BLaER1 treated with 17β-estradiol and CSF1 and Interleukin-3, amounts not matched to agents 10 nM and 100 nM (cell line): ENCODE measurements at regions not wholly inside any gene's neighbourhood (a gene's known extent, or its start where the extent isn't known, plus 50 kb on each side); places are given as distances from the start of the nearest gene placed in this dataset.

Experiments
- H3K27ac ChIP-seq, 11 experiments: shearing (Covaris generic); formaldehyde crosslinking; 2 replicates each; pipeline ENCODE4 v1.8.1; 2022
- H3K27me3 ChIP-seq, 11 experiments: shearing (Covaris generic); formaldehyde crosslinking; 2 replicates each; pipeline ENCODE4 v1.8.1; 2022
- H3K36me3 ChIP-seq, 11 experiments: shearing (Covaris generic); formaldehyde crosslinking; 2 replicates each; pipeline ENCODE4 v1.8.1; 2022
- H3K4me1 ChIP-seq, 10 experiments: shearing (Covaris generic); formaldehyde crosslinking; 2 replicates each; pipeline ENCODE4 v1.8.1; 2022
- H3K4me2 ChIP-seq, 11 experiments: shearing (Covaris generic); formaldehyde crosslinking; 2 replicates each; pipeline ENCODE4 v1.8.1; 2022
- H3K4me3 ChIP-seq, 10 experiments: shearing (Covaris generic); formaldehyde crosslinking; 2 replicates each; pipeline ENCODE4 v1.8.1; 2022
- H3K9ac ChIP-seq, 11 experiments: shearing (Covaris generic); formaldehyde crosslinking; 2 replicates each; pipeline ENCODE4 v1.8.1; 2022
- H3K9me3 ChIP-seq, 11 experiments: shearing (Covaris generic); formaldehyde crosslinking; replicated peaks in 1 of 11; 2 replicates each; pipeline ENCODE4 v1.8.1; 2022
- H4K20me1 ChIP-seq, 11 experiments: shearing (Covaris generic); formaldehyde crosslinking; 2 replicates each; pipeline ENCODE4 v1.8.1; 2022
- Cebpa-rat ChIP-seq, 11 experiments: shearing (Covaris generic); IDR thresholded peaks; 2 replicates each; pipeline ENCODE4 v1.8.1; 2022

DNA sequence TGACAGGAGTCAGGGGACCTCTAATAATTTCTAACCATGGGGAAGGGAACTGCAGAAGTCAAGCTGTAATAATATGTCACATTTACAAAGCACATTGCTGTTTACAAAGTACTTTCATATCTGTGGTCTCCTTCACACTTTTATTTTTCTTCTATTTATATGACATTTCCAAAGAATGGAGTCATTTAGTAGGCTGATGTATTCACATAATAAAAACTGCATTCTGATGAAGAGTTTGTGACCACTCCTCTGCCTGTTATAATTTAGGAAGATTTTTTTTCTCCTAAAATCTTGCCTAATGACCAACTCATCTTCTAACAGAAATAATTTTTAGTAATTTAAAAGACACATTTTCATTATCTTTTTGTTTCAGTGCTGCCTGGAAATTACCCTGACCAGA is 272.2 kb upstream of the VEPH1 start:
- Histone ChIP-seq H3K27me3 (no peaks in the 10 kb centered on the region), H3K36me3 (no peaks in the 10 kb centered on the region), H3K27ac (no peak overlapping the region), H3K4me2 (no peak overlapping the region), H4K20me1 (no peaks in the 10 kb centered on the region), H3K4me1 (no peaks in the 10 kb centered on the region), H3K9ac (no peak overlapping the region), H3K9me3 (no peaks in the 10 kb centered on the region; a peak in 1 of 22 replicates), H3K4me3 (no peak overlapping the region)
- no peak for TF ChIP-seq Cebpa-rat (IDR thresholded peaks at IDR 0.05)

DNA sequence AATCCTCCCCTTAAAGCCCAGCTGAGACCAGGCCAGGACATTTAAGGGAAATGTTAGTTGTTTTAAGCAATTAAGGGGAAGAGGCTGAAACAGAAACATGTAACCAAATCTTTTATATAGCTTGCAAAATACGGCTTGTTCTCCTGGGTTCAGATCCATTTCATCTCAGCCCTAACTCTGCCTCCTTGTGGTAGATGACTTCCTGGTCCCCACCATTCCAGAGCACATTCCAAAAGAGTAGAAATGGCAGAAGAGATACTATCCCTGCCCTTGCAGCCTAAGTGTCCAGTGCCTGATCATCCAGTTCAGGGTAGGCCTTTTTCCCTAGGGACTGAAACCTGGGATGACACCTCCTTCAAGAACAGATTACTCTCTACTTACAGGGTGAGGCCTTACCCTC is 266.2 kb upstream of the VEPH1 start:
- Histone ChIP-seq H3K4me1 (no peaks in the 10 kb centered on the region), H4K20me1 (no peaks in the 10 kb centered on the region), H3K9ac (no peak overlapping the region), H3K4me3 (no peak overlapping the region), H3K4me2 (no peak overlapping the region), H3K9me3 (no peaks in the 10 kb centered on the region), H3K27me3 (no peaks in the 10 kb centered on the region), H3K36me3 (no peaks in the 10 kb centered on the region), H3K27ac (no peak overlapping the region)
- no peak for TF ChIP-seq Cebpa-rat (IDR thresholded peaks at IDR 0.05)

DNA sequence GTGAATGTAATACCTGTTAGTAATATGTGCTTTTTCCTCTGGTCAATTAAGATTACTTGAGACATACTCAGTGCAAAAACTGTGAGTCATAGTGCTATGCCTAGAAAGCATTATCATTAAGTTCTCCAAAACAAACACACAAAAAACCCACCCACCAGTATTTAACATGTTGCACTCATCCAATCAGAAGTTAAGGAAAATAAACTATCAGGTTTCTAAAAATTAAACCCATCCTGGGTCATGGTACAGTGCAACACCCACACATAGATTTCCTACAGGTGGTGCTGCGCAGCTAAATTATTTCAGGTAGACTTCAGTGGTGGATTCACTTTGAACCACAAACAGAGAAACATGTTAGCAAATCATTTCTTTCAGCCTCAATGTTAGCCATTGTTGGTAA is 264.4 kb upstream of the VEPH1 start:
- no peak for TF ChIP-seq Cebpa-rat (IDR thresholded peaks at IDR 0.05)

DNA sequence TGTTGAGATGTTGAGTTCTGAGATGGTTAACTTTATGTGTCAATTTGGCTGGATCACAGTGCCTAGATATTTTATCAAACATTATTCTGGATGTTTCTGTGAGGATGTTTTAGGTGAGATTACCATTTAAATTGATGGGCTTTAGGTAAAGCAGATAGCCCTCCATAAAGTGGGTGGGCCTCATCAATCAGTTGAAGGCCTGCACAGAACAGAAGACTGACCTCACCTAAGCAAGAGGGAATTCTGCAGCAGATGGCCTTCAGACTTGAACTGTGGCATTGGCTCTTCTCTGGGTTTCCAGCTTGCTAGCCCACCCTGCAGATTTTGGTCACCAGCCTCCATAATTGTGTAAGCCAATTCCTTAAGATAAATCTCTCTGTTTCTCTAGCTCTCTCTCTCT is 260.4 kb upstream of the VEPH1 start:
- H3K4me3 ChIP-seq, result no peak overlapping the region
- H3K27ac ChIP-seq, result no peak overlapping the region
- no peak overlapping the region for H3K9ac ChIP-seq
- H4K20me1 ChIP-seq, result no peaks in the 10 kb centered on the region
- TF ChIP-seq Cebpa-rat (IDR thresholded peaks at IDR 0.05), result no peak
- H3K4me1 ChIP-seq, result no peaks in the 10 kb centered on the region
- no peaks in the 10 kb centered on the region for H3K27me3 ChIP-seq
- no peaks in the 10 kb centered on the region for H3K9me3 ChIP-seq
- no peaks in the 10 kb centered on the region for H3K36me3 ChIP-seq
- no peak overlapping the region for H3K4me2 ChIP-seq

More for the DNA sequence above, 264.4 kb upstream of the VEPH1 start:
- no peak overlapping the region for H3K4me2 ChIP-seq
- no peak overlapping the region for H3K4me3 ChIP-seq
- no peaks in the 10 kb centered on the region for H3K27me3 ChIP-seq
- H3K4me1 ChIP-seq, result no peaks in the 10 kb centered on the region
- no peaks in the 10 kb centered on the region for H3K9me3 ChIP-seq
- H3K9ac ChIP-seq, result no peak overlapping the region
- H4K20me1 ChIP-seq, result no peaks in the 10 kb centered on the region
- no peak overlapping the region for H3K27ac ChIP-seq
- no peaks in the 10 kb centered on the region for H3K36me3 ChIP-seq

DNA sequence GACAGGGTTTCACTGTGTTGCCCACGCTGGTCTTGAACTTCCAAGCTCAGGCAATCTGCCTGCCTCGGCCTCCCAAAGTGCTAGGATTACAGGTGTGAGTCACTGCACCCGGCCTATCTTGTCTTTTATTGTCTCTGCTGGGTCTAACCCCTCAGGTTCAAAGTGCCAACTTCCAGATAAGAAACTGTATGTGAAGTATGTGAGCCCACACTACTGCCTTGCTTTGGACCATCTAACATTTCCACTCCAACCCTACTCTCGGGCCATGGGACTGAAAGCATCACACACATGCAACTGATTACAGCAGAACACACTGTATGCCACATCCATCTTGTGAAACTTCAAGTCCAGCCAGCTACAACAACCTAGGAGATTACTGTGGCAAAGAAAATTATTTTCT is 256.1 kb upstream of the VEPH1 start:
- no peak for TF ChIP-seq Cebpa-rat (IDR thresholded peaks at IDR 0.05)
- no peaks in the 10 kb centered on the region for H3K9me3 ChIP-seq
- no peak overlapping the region for H3K4me3 ChIP-seq
- no peaks in the 10 kb centered on the region for H3K4me1 ChIP-seq
- H3K4me2 ChIP-seq, result no peak overlapping the region
- no peaks in the 10 kb centered on the region for H3K36me3 ChIP-seq
- H3K9ac ChIP-seq, result no peak overlapping the region
- no peak overlapping the region for H3K27ac ChIP-seq
- no peaks in the 10 kb centered on the region for H4K20me1 ChIP-seq
- H3K27me3 ChIP-seq, result no peaks in the 10 kb centered on the region

DNA sequence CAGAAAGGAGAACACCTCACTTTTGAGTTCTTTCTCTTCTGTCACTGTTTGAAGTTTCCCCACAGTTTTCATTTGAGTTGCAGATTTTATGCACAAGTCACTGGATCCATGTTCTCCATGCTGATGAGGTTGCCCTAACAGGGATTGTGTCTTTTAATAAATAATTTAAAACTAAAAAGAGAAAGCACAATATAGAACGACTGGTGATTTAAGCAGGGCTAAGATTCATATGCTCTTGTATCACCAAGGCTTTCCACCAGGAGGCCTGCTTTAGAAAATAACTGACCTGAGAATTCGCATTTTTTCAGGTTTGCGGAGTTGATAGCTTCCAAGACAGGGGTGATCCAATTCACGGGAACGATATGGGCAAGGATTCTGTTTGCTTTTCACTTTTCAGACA is 252.0 kb upstream of the VEPH1 start:
- no peaks in the 10 kb centered on the region for H3K9me3 ChIP-seq
- no peak overlapping the region for H3K9ac ChIP-seq
- no peaks in the 10 kb centered on the region for H3K36me3 ChIP-seq
- no peaks in the 10 kb centered on the region for H3K27me3 ChIP-seq
- H3K4me1 ChIP-seq, result no peaks in the 10 kb centered on the region
- no peak overlapping the region for H3K4me3 ChIP-seq
- no peaks in the 10 kb centered on the region for H4K20me1 ChIP-seq
- no peak overlapping the region for H3K27ac ChIP-seq
- no peak for TF ChIP-seq Cebpa-rat (IDR thresholded peaks at IDR 0.05)
- no peak overlapping the region for H3K4me2 ChIP-seq

DNA sequence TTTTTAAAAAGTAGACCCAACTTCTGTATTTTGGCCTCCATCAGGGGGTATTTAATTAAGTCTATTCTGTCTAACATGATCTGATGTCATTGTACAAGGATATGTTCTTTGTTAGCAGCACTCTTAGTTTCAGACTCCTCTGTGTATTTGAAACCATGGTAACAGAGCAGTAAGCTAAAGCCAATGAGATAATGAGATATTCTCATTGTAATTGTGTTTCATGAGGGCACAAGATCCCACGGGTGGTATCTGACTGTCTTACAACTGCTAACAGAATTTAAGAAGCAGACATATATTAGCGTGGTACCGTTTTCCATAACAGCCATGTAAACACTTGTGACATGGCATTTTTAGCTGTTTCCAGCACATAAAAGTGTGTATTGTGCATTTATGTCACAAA is 251.2 kb upstream of the VEPH1 start:
- TF ChIP-seq Cebpa-rat (IDR thresholded peaks at IDR 0.05), result no peak
- H3K27ac ChIP-seq, result no peak overlapping the region
- H3K27me3 ChIP-seq, result no peaks in the 10 kb centered on the region

DNA sequence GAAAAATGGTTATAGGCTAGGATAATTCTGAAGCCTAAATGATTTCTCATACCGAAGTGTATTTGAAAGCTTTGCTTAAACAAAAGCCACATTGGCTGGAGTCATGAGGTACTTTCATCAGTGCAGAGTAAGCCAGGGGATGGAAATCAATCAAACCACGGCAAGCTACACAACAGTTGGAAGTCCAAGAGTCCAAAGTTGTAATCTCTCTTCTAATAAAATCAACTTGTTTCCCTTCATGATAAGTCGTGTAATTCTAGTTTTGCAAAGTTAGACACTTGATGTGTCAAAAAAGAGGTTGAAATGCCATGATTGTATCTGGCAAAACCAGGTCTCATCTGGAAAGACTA is 250.5 kb upstream of the VEPH1 start:
- Histone ChIP-seq H3K27me3 (no peaks in the 10 kb centered on the region), H3K9me3 (no peaks in the 10 kb centered on the region), H3K4me2 (no peak overlapping the region), H3K27ac (no peak overlapping the region), H3K36me3 (no peaks in the 10 kb centered on the region), H3K9ac (no peak overlapping the region), H3K4me1 (no peaks in the 10 kb centered on the region), H3K4me3 (no peak overlapping the region), H4K20me1 (no peaks in the 10 kb centered on the region)
- TF ChIP-seq Cebpa-rat (IDR thresholded peaks at IDR 0.05), result no peak

More for the DNA sequence above, 251.2 kb upstream of the VEPH1 start:
- no peaks in the 10 kb centered on the region for H4K20me1 ChIP-seq
- no peak overlapping the region for H3K4me3 ChIP-seq
- no peaks in the 10 kb centered on the region for H3K9me3 ChIP-seq
- H3K9ac ChIP-seq, result no peak overlapping the region
- H3K36me3 ChIP-seq, result no peaks in the 10 kb centered on the region
- H3K4me1 ChIP-seq, result no peaks in the 10 kb centered on the region
- no peak overlapping the region for H3K4me2 ChIP-seq

DNA sequence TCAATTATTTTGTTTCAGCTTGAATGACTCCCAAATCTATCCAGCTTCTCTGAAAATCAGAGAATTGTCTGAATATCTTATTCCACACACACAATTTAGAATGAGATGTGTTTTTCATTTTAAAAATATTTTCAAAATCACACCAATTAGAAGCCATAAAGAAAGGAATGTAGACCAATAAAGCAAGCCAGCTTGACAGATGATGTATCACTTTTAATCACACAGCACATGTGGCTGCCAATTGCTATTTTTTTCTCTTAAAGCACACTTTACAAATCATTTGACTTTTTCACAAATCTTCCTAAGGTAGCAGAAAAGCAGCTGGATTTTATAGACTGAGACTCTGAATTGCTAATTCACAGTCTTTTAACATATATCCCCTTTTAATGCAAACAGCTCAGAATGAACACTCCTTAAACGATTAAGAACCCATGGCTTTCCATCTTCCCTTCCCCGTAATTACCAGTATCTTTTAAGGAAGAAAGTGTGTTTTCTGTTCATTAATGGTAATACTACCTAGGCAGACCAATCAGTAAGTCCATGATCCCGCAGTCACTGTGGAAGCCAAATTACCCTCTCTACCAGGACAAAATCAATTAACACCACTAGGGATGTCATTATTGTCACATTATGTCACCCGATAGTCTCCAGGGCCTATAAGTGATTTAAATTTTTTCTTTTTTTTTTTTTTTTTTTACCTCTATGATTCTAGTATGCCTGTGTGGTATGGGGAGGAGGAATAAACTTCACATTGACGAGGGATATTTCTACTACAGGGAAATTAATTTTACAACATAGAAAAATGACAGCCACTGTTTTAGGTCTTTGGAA is 250.0 kb upstream of the VEPH1 start:
- H3K9ac ChIP-seq, result no peak overlapping the region
- no peak overlapping the region for H3K27ac ChIP-seq
- no peaks in the 10 kb centered on the region for H3K27me3 ChIP-seq
- no peak overlapping the region for H3K4me3 ChIP-seq
- H3K4me1 ChIP-seq, result no peaks in the 10 kb centered on the region
- no peak for TF ChIP-seq Cebpa-rat (IDR thresholded peaks at IDR 0.05)
- H3K4me2 ChIP-seq, result no peak overlapping the region
- H4K20me1 ChIP-seq, result no peaks in the 10 kb centered on the region
- no peaks in the 10 kb centered on the region for H3K9me3 ChIP-seq
- H3K36me3 ChIP-seq, result no peaks in the 10 kb centered on the region

DNA sequence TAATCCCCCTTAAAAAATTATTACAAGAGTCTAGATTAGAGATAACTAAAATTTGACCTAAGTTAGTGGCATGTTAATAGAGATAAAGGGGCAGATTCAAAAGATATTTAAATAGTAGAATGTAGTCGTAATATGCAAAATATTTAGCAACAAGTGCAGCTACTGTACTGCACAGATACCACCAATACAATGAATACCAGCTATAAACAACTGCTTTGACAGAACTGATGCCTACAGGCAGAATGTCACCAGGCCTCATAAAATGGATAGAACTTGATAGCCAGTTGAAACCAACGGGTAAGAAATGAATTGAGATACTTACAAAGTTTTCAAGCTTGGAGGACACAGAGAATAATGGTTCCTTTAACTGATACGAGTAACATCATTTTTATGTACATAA is 249.3 kb upstream of the VEPH1 start:
- H3K4me1 ChIP-seq, result no peaks in the 10 kb centered on the region
- no peaks in the 10 kb centered on the region for H3K27me3 ChIP-seq
- H3K36me3 ChIP-seq, result no peaks in the 10 kb centered on the region
- H4K20me1 ChIP-seq, result no peaks in the 10 kb centered on the region
- H3K4me3 ChIP-seq, result no peak overlapping the region
- no peak for TF ChIP-seq Cebpa-rat (IDR thresholded peaks at IDR 0.05)
- H3K4me2 ChIP-seq, result no peak overlapping the region
- no peaks in the 10 kb centered on the region for H3K9me3 ChIP-seq
- no peak overlapping the region for H3K27ac ChIP-seq
- no peak overlapping the region for H3K9ac ChIP-seq
